DOHH2 (cell line): ENCODE measurements at regions not wholly inside any gene's neighbourhood (a gene's known extent, or its start where the extent isn't known, plus 50 kb on each side); places are given as distances from the start of the nearest gene placed in this dataset.

Experiments used
- H3F3A ChIP-seq: fragments of 200-600 bp; sonication (generic), shearing (Covaris generic); 2 replicates; pipeline ENCODE4 v1.6.0; 2016; ENCODE audit warnings: antibody characterized with exemption, mild to moderate bottlenecking; ENCODE audit not compliant: control insufficient read depth, insufficient read depth
- H3K27ac ChIP-seq: fragments of 200-600 bp; sonication (generic); 2 replicates; pipeline ENCODE4 v1.5.1; 2014; ENCODE audit warnings: low read depth, mild to moderate bottlenecking, low read length, moderate library complexity
- H3K27me3 ChIP-seq: fragments of 200-600 bp; sonication (generic); 2 replicates; pipeline ENCODE4 v1.6.1; 2014; ENCODE audit warnings: mild to moderate bottlenecking, low read length, mixed read lengths; ENCODE audit not compliant: control insufficient read depth
- H3K36me3 ChIP-seq: fragments of 200-600 bp; sonication (generic); 2 replicates; pipeline ENCODE4 v1.6.1; 2014; ENCODE audit warnings: mild to moderate bottlenecking, low read length, moderate library complexity, mixed read lengths; ENCODE audit not compliant: control insufficient read depth
- H3K4me1 ChIP-seq: fragments of 200-600 bp; sonication (generic); 2 replicates; pipeline ENCODE4 v1.6.1; 2014; ENCODE audit warnings: mild to moderate bottlenecking, low read length, mixed read lengths; ENCODE audit not compliant: control insufficient read depth
- H3K4me2 ChIP-seq: fragments of 200-600 bp; sonication (generic); 2 replicates; pipeline ENCODE4 v1.6.0; 2014; ENCODE audit warnings: mild to moderate bottlenecking, low read length, moderate library complexity
- H3K4me3 ChIP-seq: fragments of 200-600 bp; sonication (generic); 2 replicates; pipeline ENCODE4 v1.5.1; 2014; ENCODE audit warnings: mild to moderate bottlenecking, low read length, mixed read lengths
- H3K79me2 ChIP-seq: fragments of 200-600 bp; sonication (generic); 2 replicates; pipeline ENCODE4 v1.6.1; 2014; ENCODE audit warnings: mild to moderate bottlenecking, low read length, mixed read lengths; ENCODE audit not compliant: control insufficient read depth
- H3K9me2 ChIP-seq: fragments of 200-600 bp; sonication (generic); replicated peaks from 2 replicates; pipeline ENCODE4 v1.6.1; 2014; ENCODE audit warnings: mild to moderate bottlenecking, low read length, mixed read lengths; ENCODE audit not compliant: control insufficient read depth
- H3K9me3 ChIP-seq: fragments of 200-600 bp; sonication (generic); 2 replicates; pipeline ENCODE4 v1.6.1; 2014; ENCODE audit warnings: antibody characterized with exemption, low read length, mixed read lengths; ENCODE audit not compliant: control insufficient read depth, insufficient read depth
- H4K20me1 ChIP-seq: fragments of 200-600 bp; sonication (generic); 2 replicates; pipeline ENCODE4 v1.6.0; 2014; ENCODE audit warnings: low read depth, mild to moderate bottlenecking, antibody characterized with exemption, low read length, moderate library complexity; ENCODE audit not compliant: control insufficient read depth, insufficient read depth
- CTCF ChIP-seq: fragments of 200-600 bp; sonication (generic); IDR thresholded peaks from one replicate; pipeline ENCODE4 v1.5.1; 2014; ENCODE audit warnings: antibody characterized with exemption, mild to moderate bottlenecking, low read depth, low read length; ENCODE audit not compliant: poor library complexity, severe bottlenecking
- EZH2phosphoT487 ChIP-seq: fragments of 200-600 bp; sonication (generic); IDR thresholded peaks from 2 replicates; pipeline ENCODE4 v1.6.1; 2017; ENCODE audit warnings: borderline replicate concordance, mild to moderate bottlenecking, antibody characterized with exemption, low read length, moderate library complexity, mixed read lengths

DNA sequence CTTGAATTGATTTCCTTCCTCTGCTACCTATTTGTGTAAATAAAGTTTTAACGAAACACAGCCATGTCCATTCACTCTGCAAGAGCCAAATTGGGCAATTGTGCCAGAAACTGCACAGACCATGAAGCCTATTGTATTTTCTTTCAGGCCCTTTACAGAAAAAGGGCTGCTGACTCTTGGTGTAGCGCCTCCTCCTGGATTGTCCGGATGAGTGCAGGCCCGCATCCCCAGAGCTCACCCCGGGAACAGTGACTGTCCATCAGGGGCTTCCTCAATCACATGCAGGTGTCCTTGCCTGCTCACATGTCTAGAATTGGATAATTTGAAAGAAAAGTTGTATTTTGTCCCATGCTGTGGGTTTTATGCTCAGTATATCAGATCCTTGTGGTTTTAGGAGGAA is 1282.2 kb downstream of the AACS start:
- no peak overlapping the region for H3K4me3 ChIP-seq
- TF ChIP-seq CTCF, result peak; percentile 41
- no peak for TF ChIP-seq EZH2phosphoT487

DNA sequence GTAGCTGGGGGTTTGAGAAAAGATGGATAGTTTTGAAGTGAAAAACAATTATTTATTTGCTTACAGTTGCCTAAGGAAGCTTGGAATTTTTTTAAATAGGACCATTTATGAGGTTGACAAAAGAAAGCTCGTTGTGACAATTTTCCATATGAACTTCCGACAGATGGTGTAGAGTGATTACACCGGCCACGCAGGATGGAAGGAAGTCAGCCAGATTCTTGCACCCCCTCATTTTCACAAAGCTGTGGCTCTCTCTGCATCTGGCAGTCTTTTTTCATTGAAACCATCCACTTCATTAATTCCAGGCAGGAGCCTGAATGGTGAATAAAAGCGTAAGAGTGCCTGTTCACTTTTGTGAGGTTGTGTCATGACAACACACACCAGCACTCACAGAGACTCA is 1284.1 kb downstream of the AACS start:
- no peaks in the 10 kb centered on the region for H3K4me1 ChIP-seq
- no peaks in the 10 kb centered on the region; the same call in 1 of the 2 replicates for H3K9me3 ChIP-seq
- H3F3A ChIP-seq, result no peaks in the 10 kb centered on the region
- H3K79me2 ChIP-seq, result no peaks in the 10 kb centered on the region
- no peaks in the 10 kb centered on the region for H3K36me3 ChIP-seq
- H3K27ac ChIP-seq, result no peak overlapping the region
- no peaks in the 10 kb centered on the region for H3K9me2 ChIP-seq
- no peak overlapping the region for H3K4me2 ChIP-seq
- TF ChIP-seq CTCF (no peak), EZH2phosphoT487 (no peak)
- H3K27me3 ChIP-seq, result no peaks in the 10 kb centered on the region
- no peak overlapping the region for H3K4me3 ChIP-seq
- no peaks in the 10 kb centered on the region for H4K20me1 ChIP-seq

More for the DNA sequence above, 1282.2 kb downstream of the AACS start:
- Histone ChIP-seq H3K27ac (no peak overlapping the region), H3K4me2 (no peak overlapping the region), H3K79me2 (no peaks in the 10 kb centered on the region), H3K36me3 (no peaks in the 10 kb centered on the region), H3K4me1 (no peaks in the 10 kb centered on the region), H3F3A (no peaks in the 10 kb centered on the region), H3K9me3 (no peaks in the 10 kb centered on the region; the same call in 1 of the 2 replicates), H3K9me2 (no peaks in the 10 kb centered on the region), H4K20me1 (no peaks in the 10 kb centered on the region), H3K27me3 (no peaks in the 10 kb centered on the region)

DNA sequence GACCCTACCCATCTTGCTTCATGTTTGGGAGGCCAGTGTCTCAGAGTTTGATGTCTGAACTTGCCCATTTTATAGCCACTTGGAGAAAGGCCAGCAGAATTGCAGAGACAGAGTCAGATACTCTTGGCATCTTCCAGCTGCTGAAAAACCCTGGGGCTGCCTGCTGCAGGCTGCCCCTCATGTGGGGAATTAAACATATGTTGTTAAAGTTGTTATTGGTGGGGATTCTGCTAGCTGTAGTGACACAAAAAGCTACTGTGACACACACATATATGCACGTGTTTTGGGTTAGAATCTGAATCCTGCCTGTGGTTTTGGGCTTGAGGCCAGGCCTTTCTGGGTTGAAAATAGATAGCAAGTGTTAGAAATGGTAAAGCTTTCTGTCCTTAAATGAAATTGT is 1288.4 kb downstream of the AACS start:
- Histone ChIP-seq H3K4me3 (no peak overlapping the region), H3K4me2 (no peak overlapping the region), H3K27ac (no peak overlapping the region), H3K9me2 (no peaks in the 10 kb centered on the region), H3K9me3 (no peaks in the 10 kb centered on the region; the same call in 1 of the 2 replicates), H4K20me1 (no peaks in the 10 kb centered on the region), H3K79me2 (no peaks in the 10 kb centered on the region), H3K4me1 (no peaks in the 10 kb centered on the region), H3F3A (no peaks in the 10 kb centered on the region), H3K27me3 (no peaks in the 10 kb centered on the region), H3K36me3 (no peaks in the 10 kb centered on the region)
- TF ChIP-seq CTCF, result no peak
- TF ChIP-seq EZH2phosphoT487, result no peak

- no peak overlapping the region for H3K4me2 ChIP-seq
- no peaks in the 10 kb centered on the region for H3K27me3 ChIP-seq
- H3K27ac ChIP-seq, result no peak overlapping the region
- H3K79me2 ChIP-seq, result no peaks in the 10 kb centered on the region
- no peaks in the 10 kb centered on the region for H3F3A ChIP-seq
- H3K36me3 ChIP-seq, result no peaks in the 10 kb centered on the region
- no peaks in the 10 kb centered on the region; the same call in 1 of the 2 replicates for H3K9me3 ChIP-seq
- H3K4me1 ChIP-seq, result no peaks in the 10 kb centered on the region
- TF ChIP-seq EZH2phosphoT487 (no peak), CTCF (no peak)
- no peaks in the 10 kb centered on the region for H4K20me1 ChIP-seq
- no peak overlapping the region for H3K4me3 ChIP-seq
- H3K9me2 ChIP-seq, result no peaks in the 10 kb centered on the region
These were observed 1289.4 kb downstream of the AACS start for GRCh38 chr12:126354633-126355032.
